NCI-H187 (cell line): ENCODE measurements at regions not wholly inside any gene's neighbourhood (a gene's known extent, or its start where the extent isn't known, plus 50 kb on each side); places are given as distances from the start of the nearest gene placed in this dataset.
"Not testable (repeated sequence)": the region's sequence is repeated elsewhere in the genome, so short reads cannot be mapped to it uniquely, and the experiment has no call there.

Source experiments
- DNase-seq, 2 experiments: peaks; one replicate each; lab custom pipeline; 2025; lab: John Stamatoyannopoulos, UW

DNA sequence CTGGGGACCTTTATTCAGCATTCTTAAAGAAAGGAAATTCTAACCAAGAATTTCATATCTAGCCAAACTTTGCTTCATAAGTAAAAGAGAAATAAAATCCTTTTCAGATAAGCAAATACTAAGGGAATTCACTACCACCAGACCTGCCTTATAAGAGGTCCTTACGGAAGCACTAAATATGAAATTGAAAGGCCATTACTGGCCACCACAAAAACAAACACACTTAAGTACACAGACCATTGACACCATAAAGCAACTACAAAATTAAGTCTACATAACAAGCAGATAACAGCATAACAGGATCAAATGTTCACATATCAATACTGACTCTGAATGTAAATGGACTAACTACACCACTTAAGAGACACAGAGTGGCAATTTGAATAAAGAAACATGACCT is 361.4 kb upstream of the POU5F2 start:
- DNase-seq: no peak

DNA sequence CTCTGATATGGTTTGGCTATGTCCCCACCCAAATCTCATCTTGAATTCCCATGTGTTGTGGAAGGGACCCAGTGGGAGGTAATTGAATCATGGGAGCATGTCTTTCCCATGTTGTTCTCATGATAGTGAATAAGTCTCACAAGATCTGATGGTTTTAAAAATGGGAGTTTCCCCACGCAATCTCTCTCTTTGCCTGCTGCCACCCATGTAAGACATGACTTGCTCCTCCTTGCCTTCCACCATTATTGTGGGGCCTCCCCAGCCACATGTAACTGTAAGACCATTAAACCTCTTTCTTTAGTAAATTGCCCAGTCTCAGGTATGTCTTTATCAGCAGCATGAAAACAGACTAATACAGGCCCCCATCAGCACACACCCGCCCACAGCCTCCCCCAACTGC is 356.0 kb upstream of the POU5F2 start:
- DNase-seq: not testable (repeated sequence)

DNA sequence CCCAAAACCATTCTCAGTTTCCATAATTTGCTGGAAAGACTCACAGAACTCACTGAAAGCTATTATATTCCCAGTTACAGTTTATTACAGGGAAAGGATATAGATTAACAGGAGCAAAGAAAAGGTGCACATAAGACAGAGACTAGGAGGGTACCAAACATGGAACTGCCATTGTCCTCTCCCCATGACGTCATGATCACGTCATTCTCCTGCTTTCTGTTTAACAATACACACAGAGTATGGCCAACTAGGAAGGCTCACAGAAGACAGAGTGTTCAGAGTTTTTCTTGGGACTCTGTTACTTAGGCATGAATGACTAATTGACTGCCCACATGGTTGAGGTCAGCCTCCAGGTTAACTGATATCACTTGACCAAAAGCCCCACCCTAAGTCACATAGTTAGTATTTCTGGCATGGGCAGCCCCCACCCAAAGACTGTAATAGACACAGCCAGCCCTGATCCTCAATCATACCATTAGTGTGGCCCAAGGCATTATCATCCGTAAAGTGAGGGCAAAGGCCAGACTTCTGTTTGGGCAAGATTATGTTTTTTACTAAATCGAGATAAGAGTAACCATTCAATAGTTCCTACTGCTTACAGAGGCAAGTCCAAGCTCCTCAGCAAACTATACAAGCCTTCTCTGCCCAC is 353.5 kb upstream of the POU5F2 start:
- DNase-seq: no peak

DNA sequence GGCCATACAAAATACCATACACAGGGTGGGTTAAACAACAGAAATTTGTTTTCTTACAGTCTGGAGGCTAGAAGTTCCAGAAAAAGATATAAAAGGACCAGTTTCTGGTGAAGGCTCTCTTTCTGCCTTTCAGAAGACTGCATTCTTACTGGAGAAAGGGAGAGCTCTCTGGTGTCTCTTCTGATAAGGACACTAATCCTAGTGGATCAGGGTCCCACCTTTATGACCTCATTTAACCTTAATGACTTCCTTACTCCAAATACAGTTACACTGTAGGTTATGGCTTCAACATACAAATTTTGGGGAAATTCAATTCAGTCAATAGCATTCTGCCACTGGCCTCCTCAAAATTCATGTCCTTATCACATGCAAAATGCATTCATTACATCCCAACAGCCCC is 351.9 kb upstream of the POU5F2 start:
- DNase-seq: no peak

DNA sequence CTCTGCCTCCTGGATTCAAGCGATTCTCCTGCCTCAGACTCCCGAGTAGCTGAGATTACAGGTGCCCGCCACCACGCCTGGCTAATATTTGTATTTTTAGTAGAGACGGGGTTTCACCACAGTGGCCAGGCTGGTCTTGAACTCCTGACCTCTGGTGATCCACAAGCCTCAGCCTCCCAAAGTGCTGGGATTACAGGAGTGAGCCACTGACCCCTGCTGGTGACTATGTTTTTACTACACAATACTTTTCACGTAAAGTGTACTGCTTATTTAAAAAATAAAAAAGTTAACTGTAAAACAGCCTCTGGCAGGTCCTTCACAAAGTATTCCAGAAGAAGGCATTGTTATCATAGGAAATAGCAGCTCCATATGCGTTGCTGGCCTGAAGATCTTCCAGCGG is 345.2 kb upstream of the POU5F2 start:
- not testable (repeated sequence) for DNase-seq

DNA sequence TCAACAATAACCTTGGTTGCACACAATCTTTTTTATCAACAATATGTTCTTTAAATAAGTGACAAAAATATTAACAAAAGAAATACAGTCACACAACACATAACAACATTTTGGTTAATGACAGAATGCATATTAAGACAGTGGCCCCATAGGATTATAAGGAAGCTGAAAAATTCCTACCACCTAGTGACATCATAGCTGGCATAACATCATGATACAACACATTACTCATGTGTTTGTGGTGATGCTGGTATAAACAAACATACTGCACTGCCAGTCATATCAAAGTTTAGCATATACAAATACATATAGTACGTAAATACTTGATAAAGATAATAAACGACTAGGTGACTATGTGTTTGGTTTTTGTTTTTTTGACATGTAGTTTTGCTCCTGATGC is 344.8 kb upstream of the POU5F2 start:
- no peak for DNase-seq

DNA sequence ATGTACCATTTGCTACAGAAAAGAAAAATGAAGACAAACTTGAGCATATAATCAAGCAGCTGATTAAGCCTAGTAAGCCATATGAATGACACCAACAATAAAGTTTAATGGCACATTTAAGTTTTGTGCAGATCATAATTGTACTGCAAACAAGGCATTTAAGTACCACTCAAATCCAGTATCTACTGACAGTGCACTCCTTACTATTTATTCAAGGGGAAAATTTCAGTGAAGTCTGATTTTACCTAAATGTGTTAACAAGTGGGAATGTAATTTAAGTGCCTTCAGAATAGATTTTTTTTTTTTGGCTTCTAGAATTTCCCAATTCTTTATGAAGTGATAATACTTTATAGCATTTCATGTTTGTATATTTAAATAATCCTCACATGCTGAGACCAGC is 341.0 kb upstream of the POU5F2 start:
- no peak for DNase-seq

DNA sequence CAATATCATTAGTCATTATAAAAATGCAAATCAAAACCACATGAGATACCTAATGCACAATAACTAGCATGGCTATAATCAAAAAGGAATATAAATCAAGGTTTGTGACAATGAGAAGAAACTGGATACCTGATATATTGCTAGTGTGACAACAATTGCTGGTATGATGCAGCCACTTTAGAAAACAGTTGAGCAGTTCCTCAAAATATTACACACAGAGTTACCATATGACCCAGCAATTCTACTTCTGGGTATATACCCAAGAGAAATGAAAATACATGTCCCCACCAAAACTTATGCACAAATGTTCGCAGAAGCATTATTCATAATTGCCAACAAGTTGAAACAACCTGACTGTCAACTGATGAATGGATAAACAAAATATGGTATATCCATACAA is 339.7 kb upstream of the POU5F2 start:
- DNase-seq: no peak

DNA sequence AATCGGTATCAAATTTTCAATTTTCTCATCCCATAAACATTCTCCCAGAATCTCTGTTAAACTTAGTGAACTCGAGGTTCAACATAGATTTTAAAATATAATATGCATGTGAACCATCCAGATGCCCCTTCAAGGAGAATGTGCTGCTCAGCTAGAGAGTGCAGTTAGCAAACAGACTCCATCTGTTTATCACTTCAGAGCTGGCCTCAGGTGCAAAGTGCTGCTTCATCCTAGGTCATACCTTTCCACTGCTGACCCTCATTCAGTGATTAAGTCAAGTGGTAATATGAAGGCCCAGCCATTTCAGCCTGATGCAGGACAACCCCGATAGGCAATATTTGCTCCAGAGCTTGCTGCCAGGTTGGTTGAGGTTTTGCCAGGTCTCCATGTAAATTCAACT is 339.0 kb upstream of the POU5F2 start:
- DNase-seq: no peak

DNA sequence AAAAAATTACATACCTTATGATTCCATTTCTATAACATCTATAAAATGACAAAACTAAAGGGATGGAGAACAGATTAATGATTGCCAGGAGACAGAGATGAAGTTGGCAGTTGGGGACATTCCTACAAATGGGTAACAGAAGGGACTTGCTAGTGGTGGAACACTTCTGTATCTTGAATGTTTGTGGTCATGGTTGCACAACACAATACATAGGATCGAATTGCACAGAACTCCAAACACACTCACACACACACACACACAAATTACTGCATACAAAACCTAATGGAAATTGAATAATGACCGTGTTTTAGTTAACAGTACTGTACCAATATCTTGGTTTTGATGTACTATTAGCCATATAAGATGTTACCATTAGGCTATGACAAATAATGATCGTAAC is 330.7 kb upstream of the POU5F2 start:
- no peak for DNase-seq

DNA sequence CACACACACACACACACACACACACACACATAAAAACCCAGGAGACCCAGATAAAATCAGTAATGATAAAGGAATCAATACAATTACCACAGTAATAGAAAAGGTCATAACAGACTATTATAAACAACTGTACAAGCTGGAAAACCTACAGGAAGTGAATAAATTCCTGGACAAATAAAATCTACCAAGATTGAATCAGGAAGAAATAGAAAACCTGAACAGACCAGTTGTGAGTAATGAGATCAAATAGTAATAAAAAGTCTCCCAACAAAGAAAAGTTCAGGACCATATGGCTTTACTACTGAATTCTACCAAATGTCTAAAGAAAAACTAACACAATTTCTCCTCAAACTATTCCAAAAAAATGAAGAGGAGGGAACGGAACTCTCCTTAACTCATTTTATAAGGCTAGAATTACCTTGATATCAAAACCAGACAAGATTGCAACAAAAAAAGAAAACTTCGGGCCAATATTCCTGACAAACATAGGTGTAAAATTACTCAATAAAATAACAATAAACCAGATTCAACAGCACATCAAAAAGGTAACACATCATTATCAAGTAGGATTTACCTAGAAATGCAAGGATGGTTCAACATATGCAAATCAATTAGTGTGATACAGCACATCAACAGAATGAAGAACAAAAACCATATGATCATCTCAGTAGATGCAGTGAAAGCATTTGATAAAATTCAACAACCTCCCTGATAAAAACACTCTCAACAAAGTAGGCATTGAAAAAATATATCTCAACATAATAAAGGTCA is 325.2 kb upstream of the POU5F2 start:
- no peak for DNase-seq

DNA sequence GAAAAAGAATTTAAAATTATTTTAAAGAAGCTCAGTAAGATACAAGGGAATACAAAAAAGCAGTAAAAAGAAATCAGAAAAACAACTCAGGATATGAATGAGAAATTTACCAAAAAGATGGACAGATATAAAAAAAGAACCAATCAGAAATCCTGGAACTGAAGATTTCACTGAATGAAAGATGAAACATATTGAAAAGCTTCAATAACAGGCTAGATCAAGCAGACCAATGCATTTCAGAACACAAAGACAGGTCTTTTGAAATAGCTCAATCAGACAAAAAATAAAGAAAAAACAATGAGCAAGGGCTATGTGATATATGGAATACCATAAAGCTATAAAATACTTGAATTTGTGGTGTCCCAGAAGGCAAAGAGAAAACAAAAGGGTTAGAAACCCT is 322.6 kb upstream of the POU5F2 start:
- no peak for DNase-seq

DNA sequence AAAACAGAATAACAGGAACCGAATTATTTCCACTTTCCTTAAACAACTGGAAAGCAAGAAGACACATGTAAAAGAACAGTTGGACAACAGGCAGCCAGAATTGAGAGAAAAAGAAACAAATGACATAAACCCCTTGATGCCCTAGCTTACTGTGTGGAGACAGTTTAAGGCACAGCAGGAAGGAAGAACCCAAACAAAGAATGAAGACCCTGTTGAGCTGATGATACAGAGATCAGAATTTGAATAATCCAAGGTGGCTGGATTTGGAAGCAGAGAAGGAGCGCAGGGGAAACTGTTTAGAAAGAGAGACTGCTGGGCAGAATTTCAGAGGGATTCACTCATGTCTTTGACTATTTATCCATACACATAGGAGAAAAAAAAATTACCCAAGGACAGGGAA is 316.3 kb upstream of the POU5F2 start:
- DNase-seq: no peak

DNA sequence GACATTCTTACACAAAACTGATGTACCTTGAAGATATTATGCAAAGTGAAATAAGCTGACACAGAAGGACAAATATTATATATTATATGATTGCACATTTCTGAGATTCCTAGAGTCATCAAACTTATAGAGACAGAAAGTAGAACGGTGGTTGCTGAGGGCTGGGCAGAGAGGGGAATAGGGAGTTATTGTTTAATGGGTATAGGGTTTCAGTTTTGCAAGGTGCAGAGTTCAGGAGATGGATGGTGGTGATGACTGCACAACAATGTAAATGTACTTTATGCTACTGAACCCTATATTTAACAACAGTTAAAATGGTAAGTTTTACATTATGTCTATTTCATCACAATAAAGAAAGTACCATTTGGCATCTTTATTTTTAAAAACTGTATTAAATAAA is 315.8 kb upstream of the POU5F2 start:
- no peak for DNase-seq

DNA sequence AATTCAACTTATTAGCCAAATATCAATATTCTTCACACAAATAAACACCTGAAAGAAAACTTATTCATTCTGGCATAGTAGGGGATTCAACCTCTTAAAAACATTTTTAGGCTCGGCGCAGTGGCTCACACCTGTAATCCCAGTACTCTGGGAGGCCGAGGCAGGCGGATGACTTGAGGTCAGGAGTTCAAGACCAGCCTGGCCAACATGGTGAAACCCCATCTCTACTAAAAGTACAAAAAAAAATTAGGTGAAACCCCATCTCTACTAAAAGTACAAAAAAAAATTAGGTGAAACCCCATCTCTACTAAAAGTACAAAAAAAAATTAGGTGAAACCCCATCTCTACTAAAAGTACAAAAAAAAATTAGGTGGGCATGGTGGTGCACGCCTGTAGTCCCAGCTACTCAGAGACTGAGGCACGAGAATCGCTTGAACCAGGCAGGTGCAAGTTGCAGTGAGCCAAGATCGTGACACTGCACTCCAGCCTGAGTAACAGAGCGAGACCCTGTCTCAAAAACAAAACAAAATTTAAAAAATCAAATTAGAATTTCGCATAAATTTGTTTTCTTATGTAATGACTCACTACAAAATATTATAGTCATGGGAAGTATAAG is 308.0 kb upstream of the POU5F2 start:
- not testable (repeated sequence) for DNase-seq

DNA sequence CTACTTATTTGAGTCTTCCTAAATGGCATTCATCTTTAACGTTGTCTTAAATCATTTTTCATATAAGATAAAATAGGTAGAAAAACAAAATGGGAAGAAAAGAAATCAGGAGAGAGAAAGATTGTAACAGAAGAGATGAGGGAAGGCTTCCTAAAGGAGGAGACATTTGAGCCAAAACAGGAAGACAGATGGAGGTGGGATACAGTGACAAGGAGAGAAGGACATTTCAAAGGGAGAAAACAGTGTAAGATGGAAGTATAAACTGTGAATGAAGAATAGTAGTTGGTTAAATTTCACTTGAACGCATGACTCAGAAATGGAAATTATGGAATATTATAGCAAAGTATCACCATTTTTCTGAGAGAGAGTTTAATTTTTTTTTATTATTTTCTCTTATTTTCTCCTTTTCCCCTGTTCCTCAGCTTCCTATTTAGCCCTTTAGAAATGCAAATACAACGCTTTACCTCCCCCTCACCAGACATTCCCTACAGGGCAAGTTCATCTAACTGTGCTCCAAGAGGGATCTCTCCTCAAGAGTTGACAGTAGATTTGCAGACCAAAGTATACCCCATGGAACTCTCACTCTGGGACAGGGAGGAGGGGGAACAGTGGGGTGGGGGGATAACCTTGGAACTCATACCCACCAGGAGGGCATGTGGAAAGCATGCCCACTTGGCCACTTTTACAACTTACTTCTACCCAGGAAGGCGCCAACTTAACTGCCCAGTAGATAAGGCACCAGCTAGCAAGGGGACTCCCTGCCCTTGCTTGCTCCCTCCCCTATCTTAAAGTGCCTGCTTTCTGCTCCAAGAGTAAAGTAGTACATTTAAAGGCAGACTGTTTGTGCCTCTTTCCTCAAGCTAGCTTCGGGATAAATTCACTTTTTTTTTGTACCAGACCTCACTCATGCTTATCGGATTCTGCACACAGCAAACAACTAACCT is 304.7 kb upstream of the POU5F2 start:
- no peak for DNase-seq

DNA sequence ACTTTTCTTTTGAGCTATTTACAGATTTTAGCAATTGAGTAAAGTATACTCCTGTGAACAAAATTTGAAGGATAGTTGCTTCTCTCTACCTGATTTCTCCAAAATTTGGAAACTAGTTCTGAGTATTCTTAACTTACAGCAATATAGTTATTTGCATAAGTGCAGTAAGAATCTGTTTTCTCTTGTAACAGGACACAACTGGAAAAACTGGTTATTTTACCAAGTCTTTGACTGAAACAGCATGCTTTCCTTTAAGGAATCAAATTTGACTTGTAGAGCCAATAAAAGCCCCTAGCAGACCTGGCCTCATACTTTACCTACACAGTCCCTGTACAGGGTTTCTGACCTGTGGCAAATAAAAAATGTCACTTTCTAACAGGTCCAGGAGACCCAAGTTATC is 301.9 kb upstream of the POU5F2 start:
- DNase-seq: no peak

DNA sequence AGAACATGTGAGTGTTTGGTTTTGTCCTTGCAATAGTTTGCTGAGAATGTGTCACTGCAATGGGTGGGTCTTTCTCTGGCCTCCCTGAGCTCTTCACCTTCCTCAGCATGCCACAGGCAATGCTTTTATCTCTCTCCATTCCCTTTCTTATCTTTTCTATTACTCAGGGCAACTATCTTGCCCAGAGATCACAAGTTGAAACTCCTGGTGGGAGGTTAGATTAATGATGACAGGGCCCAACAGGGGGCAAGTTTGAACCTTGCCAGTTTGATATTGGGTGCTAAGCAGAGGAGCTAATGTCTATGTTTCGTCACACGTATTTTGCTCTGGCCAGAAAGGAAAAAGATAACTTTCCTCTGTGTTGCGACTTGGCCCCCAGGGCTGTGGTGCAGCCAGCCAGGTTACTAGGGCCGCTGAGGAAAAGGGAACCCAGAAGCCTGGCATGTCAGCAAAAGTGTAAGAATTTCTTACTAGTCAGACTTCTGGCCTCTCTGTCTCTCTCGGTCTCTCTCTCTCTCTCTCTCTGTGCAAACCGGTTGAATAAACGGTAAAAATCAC is 299.3 kb upstream of the POU5F2 start:
- DNase-seq: no peak

DNA sequence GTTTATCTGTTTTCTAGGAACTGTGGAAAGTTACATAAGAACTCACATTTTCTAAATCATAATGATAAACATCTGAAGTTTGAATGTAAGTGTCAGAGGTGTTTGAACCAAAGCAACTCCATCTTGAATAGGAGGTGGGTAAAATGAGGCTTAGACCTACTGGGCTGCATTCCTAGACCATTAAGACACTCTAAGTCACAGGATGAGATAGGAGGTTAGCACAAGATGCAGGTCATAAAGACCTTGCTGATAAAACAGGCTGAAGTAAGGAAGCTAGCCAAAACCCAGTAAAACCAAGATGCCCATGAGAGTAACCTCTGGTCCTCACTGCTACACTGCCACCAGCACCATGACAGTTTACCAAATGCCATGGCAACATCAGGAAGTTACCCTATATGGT is 297.7 kb upstream of the POU5F2 start:
- no peak for DNase-seq

DNA sequence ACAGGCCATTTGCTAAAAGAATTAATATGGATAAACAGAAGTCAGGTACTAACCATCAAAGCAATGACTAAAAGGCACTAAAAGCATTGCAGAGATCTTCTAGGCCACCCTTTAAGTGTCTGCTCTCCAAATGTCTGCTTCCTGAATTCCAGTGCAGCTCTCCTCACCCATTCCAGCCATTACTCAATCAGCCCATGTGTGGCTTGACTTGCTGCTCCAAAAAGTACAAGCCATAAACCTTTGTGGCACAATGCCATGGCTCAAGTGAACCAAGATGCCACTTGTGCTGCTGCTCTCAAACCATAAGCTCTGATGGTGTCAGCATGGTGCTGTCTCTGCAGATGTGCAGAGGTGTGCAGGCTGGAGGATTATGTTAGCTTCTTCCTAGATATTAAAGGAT is 290.2 kb upstream of the POU5F2 start:
- DNase-seq: no peak

DNA sequence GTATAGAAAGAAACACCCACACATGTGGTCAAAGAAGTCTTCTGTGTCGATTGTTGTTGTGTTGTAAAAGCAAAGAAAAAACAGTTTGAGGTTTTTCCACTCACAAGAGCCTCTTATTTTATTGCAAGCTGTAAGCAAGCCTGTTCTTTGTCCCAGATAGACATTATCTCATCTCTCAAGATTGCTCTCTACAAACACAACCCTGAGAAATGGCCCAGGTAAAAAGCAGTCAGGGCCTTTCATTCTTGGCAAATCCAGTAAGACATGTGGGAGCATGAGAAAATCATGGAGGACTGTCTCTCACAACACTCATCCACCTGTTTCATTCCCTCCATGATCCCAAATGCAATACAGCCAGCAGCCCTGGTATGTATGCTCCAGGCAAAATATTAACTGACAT is 286.6 kb upstream of the POU5F2 start:
- no peak for DNase-seq

DNA sequence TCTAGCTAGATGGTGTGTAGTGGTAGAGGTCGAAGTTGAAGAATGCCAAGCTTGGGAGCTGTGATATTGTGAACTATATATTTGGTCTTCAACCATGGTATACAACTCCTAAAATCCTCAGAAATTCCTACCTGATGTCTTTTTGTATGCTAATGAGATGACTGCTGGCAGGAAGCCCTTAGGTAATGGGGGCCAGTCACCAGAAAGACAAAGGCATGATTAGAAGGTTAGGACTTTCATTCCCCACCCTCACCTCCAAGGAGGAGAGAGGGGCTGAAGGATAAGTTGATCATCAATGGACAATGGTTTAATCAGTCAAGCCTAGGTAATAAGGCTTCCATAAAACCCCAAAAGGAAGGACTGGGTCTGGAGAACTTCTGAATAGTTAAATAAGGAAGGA is 285.7 kb upstream of the POU5F2 start:
- no peak for DNase-seq
